ENCODE measurements at regions not wholly inside any gene's neighbourhood (a gene's known extent, or its start where the extent isn't known, plus 50 kb on each side); places are given as distances from the start of the nearest gene placed in this dataset.

- TF ChIP-seq CTCF (IDR thresholded peaks at IDR 0.05): no peak
- TF ChIP-seq ZFX (IDR thresholded peaks at IDR 0.05; ENCODE audit: borderline replicate concordance): no peak
- no peak overlapping the region for H3K27ac ChIP-seq
Observed at GRCh38 chr5:164392531-164392930, 887.1 kb downstream of the MAT2B start.

GRCh38 chr5:164394686-164395194, 889.3 kb downstream of the MAT2B start:
- no peak for TF ChIP-seq ZFX (IDR thresholded peaks at IDR 0.05; ENCODE audit: borderline replicate concordance)
- no peak for TF ChIP-seq CTCF (IDR thresholded peaks at IDR 0.05)
- H3K27ac ChIP-seq: no peak overlapping the region

GRCh38 chr5:164412531-164412930, 907.1 kb downstream of the MAT2B start:
- no peak overlapping the region for H3K27ac ChIP-seq

DNA sequence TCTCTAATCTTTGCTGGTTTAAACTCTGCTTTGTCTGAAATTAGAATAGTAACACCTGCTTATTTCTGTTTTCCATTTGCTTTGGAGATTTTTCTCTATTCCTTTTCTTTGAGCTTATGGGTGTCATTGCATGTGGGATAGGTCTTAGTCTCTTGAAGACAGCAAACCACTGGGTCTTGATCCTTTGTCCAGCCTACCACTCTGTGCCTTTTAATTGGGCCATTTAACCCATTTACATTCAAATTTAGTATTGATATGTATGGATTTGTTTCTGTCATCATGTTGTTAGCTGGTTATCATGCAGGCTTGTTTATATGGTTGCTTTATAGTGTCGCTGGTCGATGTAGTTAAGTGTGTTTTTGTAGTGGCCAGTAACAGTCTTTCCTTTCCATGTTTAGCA, 914.7 kb downstream of the MAT2B start:
- no peak overlapping the region for H3K27ac ChIP-seq
- TF ChIP-seq ZFX (IDR thresholded peaks at IDR 0.05; ENCODE audit: borderline replicate concordance): no peak
- TF ChIP-seq CTCF (IDR thresholded peaks at IDR 0.05): no peak

More at GRCh38 chr5:164412531-164412930, 907.1 kb downstream of the MAT2B start:
- TF ChIP-seq CTCF (IDR thresholded peaks at IDR 0.05) (no peak), ZFX (IDR thresholded peaks at IDR 0.05; ENCODE audit: borderline replicate concordance) (no peak)

GRCh38 chr5:164422400-164422799, 917.0 kb downstream of the MAT2B start:
- H3K27ac ChIP-seq: no peak overlapping the region
- TF ChIP-seq CTCF (IDR thresholded peaks at IDR 0.05) (0 out of 2 replicates have a peak, but pooled peaks have one; percentile 11), ZFX (IDR thresholded peaks at IDR 0.05; ENCODE audit: borderline replicate concordance) (no peak)

GRCh38 chr5:164431634-164432304, 926.4 kb downstream of the MAT2B start:
- TF ChIP-seq ZFX (IDR thresholded peaks at IDR 0.05; ENCODE audit: borderline replicate concordance) (no peak), CTCF (IDR thresholded peaks at IDR 0.05) (no peak)
- H3K27ac ChIP-seq: no peak overlapping the region

- no peak overlapping the region for H3K27ac ChIP-seq
- TF ChIP-seq CTCF (IDR thresholded peaks at IDR 0.05) (no peak), ZFX (IDR thresholded peaks at IDR 0.05; ENCODE audit: borderline replicate concordance) (no peak)
Observed at GRCh38 chr5:164433106-164433870, 927.9 kb downstream of the MAT2B start.
